ENCODE measurements at regions not wholly inside any gene's neighbourhood (a gene's known extent, or its start where the extent isn't known, plus 50 kb on each side); places are given as distances from the start of the nearest gene placed in this dataset.

DNA sequence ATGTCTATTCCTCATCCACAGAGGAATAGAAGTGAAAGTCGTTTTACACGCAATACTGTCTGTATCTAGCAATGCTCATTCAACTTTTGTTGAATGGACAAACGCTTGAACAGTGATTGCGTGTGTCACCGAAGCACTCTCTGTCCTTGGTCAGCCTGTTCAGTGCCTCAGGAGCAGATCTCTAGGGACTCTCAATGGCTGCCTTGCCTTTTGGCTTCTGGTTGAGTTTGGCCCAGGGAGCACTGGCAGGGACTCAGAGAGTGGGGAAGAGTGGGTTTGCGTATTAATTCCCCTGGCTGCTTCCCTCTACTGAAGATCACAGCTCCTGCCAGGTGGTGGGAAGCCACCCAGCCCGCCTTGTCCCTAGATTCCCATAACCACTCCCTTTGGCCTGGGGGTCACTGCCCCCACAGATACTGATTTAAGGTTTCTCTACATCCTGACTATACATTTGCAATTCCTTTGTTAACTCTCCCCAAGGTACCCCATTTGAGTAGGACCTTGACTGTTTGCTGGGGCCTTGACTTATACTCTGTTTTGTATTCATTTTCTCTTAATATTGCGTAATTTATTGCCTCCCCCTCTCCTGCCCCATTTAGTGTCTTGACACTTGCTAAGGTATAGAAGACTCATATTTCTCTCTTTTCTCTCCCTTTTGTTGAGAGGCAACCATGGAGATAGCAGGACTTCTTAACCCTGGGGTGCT is 61.7 kb upstream of the USP24 start:
- DNase-seq (ENCODE audit: low spot score) (no peak), ATAC-seq (no peak)
- peaks cover 33 to 34% of the 10 kb centered on the region in 2 donors for H3K4me1 Mint-ChIP-seq (ENCODE audit: low read depth in 2 of 2)
- H3K4me3 Mint-ChIP-seq = no peak overlapping the region
- H3K27ac Mint-ChIP-seq = peak overlapping the region; percentile 73 to 93
- no peaks in the 10 kb centered on the region for H3K27me3 Mint-ChIP-seq
- H3K36me3 Mint-ChIP-seq = no peaks in the 10 kb centered on the region
- no peaks in the 10 kb centered on the region for H3K9me3 Mint-ChIP-seq

DNA sequence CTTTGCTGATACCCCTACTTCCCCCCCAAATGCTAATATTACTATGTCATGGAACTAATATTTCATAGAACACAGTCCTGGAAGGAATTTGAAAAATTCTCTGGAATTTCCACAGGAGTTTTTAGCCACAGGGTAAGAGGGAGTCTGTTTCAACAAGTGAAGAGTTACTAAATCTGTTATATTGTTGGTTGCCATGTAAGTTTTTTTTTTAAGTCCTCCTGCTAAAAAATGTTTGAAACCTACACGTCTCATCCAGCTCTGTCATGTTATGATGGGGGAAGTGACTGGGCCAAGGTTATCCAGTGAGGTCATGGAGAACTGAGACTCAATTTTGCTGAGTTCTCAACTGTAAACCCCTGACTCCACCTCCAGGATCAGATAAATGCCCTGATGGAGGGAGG is 60.8 kb upstream of the USP24 start:
- Mint-ChIP-seq H3K4me1 (ENCODE audit: low read depth in 2 of 2) (peaks cover 33 to 34% of the 10 kb centered on the region in 2 donors), H3K27ac (peak overlapping the region in 1 of 2 donors; percentile 78), H3K36me3 (no peaks in the 10 kb centered on the region), H3K27me3 (no peaks in the 10 kb centered on the region), H3K9me3 (no peaks in the 10 kb centered on the region), H3K4me3 (no peak overlapping the region)
- ATAC-seq (no peak), DNase-seq (ENCODE audit: low spot score) (no peak)

DNA sequence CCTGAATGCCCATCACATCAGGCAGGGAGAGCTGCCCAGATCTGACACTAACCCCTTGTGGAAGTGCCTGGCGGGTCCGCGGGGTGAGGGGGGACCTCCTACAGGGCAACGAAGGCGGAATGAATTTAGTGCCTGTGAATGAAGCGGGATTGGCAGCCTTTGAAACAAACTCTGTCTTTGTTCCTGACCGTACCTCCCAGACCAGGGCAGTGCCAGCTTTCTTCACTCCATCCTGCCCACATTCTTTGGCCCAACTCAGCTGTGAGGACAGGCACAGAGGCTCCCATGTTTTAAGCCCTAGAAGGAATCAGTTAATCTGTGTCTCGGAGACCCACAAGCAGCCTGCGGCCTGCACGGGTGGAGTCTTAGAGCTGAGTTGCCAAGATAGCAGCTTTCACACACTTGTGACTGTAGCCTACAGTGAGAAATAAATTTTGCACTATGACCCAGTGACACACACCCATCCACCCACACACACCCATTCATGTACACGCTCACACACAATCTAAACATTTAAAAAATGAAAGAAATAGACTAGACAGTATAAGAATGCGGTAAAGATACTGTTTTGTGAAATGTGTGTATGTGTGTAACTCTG is 60.1 kb upstream of the USP24 start:
- peak overlapping the region in 1 of 2 donors; percentile 78 for H3K27ac Mint-ChIP-seq
- H3K9me3 Mint-ChIP-seq = no peaks in the 10 kb centered on the region
- no peaks in the 10 kb centered on the region for H3K27me3 Mint-ChIP-seq
- no peaks in the 10 kb centered on the region for H3K36me3 Mint-ChIP-seq
- DNase-seq (ENCODE audit: low spot score) = no peak
- peak in 1 of 2 donors; percentile 10 for ATAC-seq
- H3K4me3 Mint-ChIP-seq = no peak overlapping the region
- H3K4me1 Mint-ChIP-seq (ENCODE audit: low read depth in 2 of 2) = peaks cover 33 to 34% of the 10 kb centered on the region in 2 donors

DNA sequence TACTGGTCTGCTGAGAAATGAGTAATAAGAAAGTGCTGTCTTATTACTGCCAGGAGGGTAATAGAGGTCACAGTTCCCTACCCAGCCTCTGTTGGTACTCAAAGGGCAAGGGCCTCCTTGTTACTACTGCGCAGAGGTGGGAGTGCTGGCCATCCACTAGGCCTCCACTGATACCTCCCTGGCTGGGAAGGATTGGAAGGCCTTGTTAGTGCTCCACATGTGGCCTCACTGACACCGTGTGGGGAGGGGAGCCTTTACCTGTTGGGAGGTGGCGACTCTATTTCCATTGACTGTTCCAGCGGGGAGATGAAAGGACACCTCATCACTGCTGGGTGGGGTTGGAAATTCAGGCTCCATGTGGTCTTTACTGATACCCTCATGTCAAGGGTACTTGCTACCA is 57.8 kb upstream of the USP24 start:
- Mint-ChIP-seq H3K36me3 (peaks cover 4% of the 10 kb centered on the region), H3K4me1 (ENCODE audit: low read depth in 2 of 2) (peaks cover 33 to 34% of the 10 kb centered on the region in 2 donors), H3K9me3 (no peaks in the 10 kb centered on the region), H3K27ac (peak overlapping the region in 1 of 2 donors; percentile 56), H3K27me3 (no peaks in the 10 kb centered on the region), H3K4me3 (no peak overlapping the region)
- DNase-seq (ENCODE audit: low spot score) (no peak), ATAC-seq (no peak)
